ENCODE measurements at regions not wholly inside any gene's neighbourhood (a gene's known extent, or its start where the extent isn't known, plus 50 kb on each side); places are given as distances from the start of the nearest gene placed in this dataset.
"Not testable (repeated sequence)": the region's sequence is repeated elsewhere in the genome, so short reads cannot be mapped to it uniquely, and the experiment has no call there.

DNA sequence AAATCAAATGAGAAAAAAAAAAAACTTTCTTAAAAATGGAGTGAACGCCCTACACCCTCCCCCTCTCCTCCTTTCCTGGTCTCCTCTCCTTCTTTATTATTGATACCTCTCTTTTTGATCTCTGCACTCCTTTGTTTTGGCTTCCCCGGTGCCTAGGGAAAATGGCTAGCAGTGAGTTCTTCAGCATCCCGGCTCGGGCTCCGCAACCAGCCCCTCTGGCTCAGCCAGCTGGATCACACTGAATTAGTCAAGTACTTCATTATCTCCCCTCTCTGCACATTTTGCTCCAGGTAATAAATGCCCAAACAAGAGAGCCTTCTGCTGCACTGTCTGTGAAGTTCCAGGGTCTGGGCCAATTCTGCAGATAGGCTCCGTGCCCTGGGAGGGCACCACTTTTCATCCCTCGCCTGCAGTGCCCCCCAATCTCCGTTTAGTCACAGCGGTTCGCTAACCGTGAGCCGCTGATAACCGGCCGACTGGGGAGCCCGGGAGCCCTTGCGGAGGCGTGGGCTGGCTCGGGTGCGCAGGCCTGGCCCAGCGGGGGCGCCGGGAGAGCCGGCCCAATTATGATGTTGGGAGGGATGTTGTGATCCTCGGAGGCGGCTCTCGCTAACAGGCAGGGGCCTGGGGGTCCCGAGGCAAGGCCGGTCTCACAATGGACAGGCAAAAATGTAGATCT, 301.9 kb downstream of the TFAP2A start:
- no peak for DNase-seq (ENCODE audit: low spot score)

DNA sequence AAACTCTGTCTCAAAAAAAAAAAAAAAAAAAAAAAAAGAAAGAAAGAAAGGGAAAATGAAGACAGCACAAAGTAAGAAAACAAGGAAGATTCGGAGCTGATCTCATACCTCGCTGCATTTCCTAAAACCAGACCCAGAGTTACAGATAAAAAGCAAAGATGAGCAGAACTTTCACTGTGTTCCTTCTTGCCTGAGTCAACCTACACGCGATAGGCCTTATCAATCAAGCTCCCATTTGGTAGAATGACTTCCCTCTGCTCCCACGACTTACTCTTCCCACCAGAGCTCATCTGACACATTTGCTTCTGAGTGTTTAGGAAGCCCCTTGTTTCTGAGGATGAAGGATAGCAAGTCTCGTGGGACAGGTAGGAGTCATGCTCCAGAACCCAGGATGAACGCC, 302.9 kb downstream of the TFAP2A start:
- DNase-seq (ENCODE audit: low spot score), result no peak

DNA sequence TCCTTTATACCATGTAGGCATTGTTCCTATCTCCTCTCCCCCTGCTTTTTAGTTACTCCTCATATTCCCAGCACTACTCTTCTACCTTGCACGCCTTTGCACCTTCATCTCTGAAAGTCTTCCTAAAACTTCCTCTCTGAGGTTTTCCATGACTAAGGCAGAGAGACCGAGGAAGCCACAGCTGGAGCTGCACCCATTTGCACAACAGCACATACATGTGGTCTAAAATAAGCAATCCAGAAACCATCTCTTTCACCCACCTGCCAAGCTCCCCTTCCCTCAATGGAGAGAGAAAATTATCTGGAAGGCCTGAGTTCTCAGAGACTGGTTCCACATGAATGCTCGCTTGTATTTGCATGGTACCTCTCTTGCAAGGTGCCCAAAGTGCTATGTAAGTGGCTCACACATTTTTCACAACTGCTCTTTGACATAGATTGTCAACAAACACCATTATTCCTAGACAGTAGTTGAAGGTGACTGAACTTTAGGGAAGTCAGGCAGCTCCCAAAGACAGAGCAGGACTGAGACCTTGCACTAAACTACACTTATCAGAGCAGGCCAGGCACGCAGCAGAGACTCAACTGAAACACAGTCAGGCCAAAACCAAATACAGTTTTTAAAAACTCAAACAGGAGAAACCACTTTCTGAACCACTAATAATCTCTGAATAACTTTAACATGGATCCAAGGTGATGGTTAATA, 313.2 kb downstream of the TFAP2A start:
- DNase-seq (ENCODE audit: low spot score), result no peak

DNA sequence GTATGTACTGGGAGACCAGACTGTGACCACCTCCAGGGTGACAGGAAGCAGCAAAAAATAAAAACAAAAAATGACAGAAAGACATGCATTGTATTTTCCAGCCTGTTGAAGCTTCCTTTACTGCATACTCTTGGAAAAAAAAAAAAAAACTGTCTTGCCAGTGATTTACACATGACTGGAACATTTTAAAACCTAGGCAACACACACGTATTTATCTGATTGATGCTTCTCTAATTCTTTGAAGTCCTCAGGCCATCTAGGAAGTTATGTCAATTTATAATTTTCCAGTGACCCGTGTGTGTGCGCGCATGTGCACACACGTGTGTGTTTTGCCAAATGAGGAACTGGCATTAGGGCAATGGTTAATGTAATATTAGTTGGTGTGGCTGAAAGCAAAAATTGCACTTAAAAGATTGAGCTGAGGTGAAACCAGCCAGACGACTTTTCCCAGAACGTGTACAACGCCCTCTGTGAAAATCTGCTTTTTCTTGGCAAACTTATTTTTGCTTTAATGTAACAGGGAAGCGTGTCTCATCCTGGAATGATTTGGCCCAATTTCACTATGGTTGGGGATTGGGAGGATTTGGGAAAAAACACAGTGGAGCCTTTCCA, 315.2 kb downstream of the TFAP2A start:
- DNase-seq (ENCODE audit: low spot score), result no peak

DNA sequence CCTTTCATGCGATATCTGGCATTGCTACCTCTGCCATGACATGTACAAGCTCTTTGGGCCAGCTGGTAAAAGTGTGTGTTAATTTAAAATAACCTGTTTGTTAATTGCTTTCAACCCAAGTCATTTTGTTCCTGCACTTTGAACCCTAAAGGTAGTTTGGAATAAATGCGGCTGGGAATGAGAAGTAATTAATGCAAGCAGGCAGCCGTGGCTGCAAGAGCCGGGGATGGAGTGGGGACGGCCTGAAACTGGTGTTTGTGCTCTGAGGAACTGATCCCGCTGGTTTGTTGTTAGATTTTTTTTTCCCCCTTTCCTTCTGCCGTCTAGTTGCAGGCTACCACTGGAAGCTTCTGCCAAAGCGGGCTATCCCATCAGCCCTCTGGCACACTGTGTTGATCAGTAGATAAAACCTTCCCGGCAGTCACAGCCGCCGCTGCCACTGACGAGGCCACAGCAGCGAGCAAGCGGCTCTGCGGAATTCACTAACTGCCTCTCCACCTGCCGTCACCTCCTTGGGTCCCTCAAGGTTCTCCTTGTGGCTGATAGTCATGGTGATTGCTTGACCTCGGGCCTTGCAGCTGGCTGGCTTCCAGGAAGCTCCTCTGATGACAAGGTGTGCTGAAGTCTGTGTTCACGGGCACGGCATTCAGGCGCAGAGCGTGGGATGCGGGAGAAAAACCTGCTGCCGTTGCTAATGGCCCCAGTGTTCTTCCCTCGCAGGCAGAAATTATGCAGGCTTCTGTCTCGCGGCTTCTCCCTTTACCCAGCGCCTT, 315.9 kb downstream of the TFAP2A start:
- DNase-seq (ENCODE audit: low spot score), result no peak

DNA sequence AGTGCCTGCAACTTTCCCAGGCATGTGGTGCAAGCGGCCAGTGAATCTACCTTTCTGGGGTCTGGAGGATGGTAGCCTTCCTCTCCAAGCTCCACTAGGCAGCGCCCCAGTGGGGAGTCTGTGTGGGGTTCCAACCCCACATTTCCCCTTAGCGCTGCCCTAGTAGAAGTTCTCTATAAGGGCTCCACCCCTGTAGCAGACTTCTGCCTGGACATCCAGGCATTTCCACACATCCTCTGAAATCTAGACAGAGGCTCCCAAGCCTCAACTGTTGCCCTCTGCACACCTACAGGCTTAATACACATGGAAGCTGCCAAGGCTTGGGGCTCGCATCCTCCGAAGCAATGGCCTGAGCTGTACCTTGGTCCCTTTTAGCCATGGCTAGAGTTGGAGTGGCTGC, 321.6 kb downstream of the TFAP2A start:
- no peak for DNase-seq (ENCODE audit: low spot score)

DNA sequence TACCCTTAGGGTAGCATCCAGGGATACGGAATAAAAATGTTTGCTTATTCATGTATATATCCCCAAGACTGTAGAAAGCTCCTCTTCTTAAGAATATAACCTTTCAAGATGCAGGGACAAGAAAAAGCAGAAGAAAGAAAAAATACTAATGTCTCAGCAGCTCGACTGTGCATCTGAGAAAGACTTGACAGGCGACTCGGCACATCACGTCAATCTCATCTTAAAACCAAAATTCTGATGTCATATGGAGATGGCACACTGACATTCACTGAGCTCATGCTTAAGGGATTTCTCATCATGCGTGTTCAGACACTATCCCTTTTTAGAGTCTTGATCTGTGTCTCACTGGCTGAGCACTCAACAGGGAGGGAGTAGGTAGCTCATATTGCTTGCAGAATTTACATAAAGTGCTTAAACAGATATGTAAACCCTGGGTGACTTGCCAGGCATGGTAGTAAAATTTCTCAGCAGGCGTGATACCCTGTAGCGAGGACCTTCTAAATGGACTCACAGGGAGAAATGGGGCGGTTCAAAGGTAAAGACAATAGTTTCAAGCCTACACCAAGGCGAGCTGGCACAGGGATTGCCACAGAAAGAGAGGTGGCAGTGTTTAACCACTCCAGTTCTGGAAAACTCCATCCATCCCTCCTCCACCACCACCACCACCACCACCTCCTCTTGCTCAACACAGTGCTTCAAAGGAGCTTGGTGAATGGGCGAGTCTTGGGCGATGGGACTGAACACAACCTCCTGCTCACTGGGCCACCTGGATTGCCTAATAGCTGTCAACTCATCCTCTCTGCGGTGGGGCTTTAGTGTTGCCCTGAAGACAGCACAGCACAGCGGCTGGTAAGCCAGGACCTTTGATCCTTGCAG, 330.5 kb downstream of the TFAP2A start:
- DNase-seq (ENCODE audit: low spot score), result no peak

DNA sequence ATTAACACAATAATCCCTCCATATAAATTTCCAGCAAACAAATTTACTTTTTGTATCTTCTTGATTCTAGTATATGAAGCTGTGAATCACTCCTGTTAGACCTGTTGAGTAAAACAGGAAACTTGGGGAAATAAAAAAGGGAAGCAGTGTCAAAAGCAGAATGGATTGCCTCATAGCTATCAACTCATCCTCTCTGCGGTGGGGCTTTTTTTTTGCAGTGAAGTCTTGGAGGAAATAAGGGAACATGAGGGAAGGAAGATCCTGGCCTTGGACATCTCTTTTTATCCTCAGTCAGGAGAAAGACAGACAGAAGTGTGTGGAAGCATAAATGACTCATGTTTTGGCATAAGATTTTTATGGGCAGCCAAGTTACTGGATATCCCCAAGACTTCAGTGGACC, 332.5 kb downstream of the TFAP2A start:
- no peak for DNase-seq (ENCODE audit: low spot score)

DNA sequence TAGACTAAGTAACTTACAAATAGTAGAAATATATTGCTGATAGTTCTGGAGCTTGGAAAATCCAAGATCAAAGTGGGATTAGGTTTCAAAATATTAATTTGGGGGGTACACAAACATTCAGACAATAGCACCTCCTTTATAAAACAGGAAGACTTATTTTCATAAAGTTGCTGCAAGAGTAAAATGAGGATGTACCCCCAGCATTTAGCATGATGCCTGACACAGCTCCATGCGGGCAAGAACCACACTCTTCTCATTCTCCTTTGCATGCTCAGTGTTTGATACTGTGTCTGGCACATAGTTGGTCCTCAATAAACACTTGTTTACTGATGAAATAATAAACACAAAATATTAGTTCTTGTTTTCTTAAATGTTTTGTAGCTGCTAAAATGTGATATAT, 332.9 kb downstream of the TFAP2A start:
- no peak for DNase-seq (ENCODE audit: low spot score)

DNA sequence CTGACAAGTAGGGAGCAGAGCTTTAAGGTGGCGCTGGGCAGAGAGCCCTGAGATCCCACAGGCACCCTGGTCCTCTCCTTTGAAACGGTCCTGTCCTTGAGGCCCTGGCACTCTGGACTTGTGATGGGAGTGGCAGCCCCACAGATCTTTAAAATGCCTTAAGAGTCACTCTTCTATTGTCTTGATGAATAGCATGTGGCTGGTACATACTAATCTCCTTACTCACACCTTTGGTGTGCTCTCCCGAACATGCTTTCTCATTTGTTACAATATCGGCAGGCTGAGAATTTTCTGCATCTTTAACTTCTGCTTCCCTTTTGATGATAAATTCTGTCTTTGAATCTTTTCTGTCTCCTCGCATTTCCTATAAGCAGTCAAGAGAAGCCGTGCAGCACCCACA, 333.8 kb downstream of the TFAP2A start:
- no peak for DNase-seq (ENCODE audit: low spot score)

DNA sequence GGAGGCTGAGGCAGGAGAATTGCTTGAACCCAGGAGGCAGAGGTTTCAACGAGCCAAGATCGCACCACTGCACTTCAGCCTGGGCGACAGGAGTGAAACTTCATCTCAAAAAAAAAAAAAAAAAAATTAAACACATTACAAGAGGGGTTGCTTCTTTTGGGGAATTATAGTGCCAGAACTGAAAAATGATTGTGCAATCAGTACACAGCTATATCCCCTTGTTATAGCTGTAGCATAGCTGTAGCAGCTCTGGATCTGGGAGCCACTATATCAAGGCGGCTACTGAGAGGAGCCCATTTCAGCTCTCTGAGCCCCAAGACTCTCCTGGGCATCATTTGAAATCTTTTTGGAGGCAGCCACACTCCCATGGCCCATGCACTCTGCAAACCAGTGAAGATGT, 334.3 kb downstream of the TFAP2A start:
- no peak for DNase-seq (ENCODE audit: low spot score)

DNA sequence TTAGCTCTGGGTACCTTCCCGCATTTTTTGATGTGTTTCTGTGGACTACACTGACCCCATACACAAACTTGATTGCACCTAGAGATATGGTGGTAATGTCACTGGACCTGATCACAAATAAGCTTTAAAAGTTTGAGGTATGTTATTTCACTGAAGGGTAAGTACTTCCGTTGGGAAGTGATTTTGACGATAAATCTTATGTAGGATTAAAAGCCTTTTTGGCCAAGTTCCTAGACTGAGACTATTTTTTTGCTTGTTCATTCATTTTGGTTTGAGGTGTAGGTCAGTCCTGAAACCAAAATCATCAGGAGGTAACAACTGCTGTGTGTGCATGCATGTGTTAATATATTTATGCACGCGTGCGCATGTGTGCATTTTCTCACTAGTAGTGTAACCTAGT, 336.3 kb downstream of the TFAP2A start:
- no peak for DNase-seq (ENCODE audit: low spot score)

DNA sequence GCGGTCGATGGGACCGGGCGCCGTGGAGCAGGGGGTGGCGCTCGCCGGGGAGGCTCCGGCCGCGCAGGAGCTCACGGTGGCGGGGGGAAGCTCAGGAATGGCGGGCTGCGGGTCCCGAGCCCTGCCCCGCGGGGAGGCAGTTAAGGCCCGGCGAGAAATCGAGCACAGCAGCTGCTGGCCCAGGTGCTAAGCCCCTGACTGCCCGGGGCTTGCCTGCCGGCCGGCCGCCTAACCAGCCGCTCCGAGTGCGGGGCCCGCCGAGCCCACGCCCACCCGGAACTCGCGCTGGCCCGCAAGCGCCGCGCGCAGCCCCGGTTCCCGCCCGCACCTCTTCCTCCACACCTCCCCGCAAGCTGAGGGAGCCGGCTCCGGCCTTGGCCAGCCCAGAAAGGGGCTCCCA, 340.1 kb downstream of the TFAP2A start:
- DNase-seq (ENCODE audit: low spot score), result not testable (repeated sequence)

DNA sequence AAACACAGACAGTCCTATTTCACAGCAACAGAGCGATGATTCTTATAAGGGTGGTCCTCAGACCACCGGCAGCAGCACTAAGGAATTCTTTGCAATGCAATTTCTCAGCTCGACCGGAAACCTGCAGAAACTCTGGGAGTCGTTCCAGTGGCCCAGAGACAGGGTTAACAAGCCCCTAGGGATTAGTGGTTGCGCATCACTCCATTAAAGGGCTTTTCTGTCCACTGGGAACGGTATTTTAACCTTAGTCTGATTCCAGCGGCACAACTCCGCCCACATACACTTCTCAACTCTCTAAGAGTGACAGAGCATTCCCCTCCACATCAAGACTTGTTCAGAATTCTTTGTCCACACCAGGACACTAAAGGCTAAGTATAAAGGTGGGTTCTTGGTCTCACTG, 341.5 kb downstream of the TFAP2A start:
- no peak for DNase-seq (ENCODE audit: low spot score)

DNA sequence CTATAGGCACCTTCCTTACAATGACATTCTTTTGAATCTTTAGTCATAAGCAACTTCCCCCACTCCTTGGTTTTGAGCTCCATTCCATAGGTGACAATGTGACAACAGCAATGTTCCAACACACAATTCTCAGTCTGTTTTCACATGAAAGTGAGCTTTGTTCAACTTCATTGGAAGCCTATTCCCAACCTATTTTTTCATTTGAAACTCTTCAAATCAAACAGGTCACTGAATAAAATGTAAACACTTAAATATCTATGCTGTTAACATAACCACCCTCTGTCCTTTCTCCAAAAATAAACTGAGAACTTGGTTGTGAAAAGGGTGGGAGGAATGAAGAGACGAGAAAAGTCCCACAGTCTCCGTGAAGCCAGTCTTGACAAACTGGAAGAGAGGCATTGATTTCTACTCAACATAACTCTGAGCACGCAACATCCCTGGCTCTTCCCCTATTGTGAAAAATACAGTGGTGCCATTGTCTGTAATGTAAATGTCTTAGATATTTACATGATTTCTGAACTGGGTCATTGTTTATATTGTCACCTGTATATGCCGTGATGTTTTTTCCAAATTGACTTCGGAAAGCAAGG, 343.1 kb downstream of the TFAP2A start:
- DNase-seq (ENCODE audit: low spot score), result no peak

DNA sequence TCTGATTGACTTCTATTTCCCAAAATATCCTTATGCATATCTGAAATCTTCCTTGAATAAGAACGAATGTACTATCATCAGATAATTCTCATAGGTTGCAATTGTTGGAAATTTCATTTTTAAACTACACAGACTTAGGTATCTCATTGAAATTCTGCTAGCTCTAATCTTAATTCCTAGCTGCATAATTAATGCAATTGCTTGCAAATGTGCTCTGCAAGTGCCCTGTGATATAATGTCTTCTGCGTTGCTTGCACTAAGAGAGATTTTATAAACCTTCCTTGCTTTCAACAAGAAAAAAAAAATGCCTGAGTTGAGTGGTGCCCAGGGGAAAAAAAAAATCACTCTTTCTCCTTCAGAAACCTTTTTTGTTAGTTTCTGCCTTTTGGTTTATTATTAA, 354.9 kb downstream of the TFAP2A start:
- DNase-seq (ENCODE audit: low spot score), result no peak

DNA sequence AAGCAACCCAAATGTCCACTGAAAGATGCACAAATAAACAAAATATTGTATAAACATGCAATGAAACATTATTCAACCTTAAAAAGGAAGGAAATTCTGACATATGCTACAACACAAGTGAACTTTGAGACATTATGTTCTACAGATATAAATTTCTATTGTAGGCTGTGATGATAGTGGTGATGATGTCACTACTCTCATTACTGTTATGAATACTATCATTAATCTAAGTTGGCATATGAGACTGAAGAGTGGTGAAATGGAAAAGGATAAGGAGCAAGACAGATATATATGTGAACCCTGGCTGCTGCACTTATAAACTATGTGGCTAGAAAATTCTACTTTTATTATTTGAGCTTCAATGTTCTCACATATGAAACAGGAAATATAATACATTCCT, 360.2 kb downstream of the TFAP2A start:
- no peak for DNase-seq (ENCODE audit: low spot score)

DNA sequence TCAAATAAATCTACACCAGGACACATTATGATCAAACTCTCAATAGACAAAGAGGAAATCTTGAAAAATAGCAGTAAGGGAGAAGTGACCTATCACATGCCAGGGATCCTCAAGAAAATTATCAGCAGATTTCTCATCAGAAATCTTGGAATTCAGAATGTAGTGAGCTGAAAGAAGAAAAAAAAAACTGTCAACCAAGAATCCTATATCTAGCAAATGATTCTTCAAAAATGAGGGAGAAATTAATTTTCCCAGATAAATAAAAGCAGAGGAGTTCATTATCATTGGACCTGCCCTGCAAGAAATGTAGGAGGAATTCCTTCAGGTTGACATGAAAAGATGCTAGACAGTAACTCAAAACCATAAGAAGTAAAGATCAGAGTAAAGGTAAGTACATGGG, 363.6 kb downstream of the TFAP2A start:
- DNase-seq (ENCODE audit: low spot score), result no peak

DNA sequence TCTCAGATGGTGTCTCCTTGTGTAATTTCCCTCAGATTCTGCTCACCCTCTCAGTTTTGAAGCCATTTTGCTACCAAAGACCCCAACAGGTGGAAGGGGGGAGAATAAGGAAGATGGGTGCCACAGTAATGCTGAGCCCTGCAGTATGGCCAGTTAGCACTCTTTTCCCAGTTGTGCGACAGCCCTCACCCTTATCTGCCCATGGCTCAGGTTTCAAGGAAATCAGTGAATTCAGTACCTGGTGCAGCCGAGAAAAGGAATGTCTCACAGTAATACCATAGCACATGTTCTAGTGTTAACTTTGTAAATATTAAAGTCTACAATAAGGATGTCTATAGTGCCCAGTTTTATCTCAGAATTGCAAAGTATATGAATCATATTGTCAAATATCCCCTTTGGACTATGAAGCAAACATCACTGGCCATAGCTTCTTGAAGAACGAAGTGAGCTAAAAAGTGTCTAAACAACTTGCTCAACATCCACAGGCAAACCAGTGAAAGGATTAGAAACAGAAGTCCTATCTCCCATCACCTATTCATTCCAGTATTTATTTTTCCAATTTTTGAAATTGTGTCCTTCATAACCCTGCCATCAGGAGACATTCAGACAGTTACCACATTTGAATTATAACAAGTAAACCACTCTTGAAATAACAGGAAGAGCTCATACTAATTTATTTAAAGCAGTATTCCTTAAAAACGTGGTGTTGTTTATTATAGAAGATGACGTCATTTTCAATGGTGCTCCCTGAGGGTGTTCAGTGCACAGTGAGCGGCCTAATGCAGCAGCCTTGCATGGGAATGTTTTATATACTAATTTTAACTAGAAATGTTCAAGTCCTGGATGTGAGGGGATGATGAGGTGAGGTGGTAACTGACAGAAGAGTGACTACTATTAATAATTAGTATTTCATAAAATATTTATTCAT, 366.2 kb downstream of the TFAP2A start:
- DNase-seq (ENCODE audit: low spot score), result no peak

DNA sequence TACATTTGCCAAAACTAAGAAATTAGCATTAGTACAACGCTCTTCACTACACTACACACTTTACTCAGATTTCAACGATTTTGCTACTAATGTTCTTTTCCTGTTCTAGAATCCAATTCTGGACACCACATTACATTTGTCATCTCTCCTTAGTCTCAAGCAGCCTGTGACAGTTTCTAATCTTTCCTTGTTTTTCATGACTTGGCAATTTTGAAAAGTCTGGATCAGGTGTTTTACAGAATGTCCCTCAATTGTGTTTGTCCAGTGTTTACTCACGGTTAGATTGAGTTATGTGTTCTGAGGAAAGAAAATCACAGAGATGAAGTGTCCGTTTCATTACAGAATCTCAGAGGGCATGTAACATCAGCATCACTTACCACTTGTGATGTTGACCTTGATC, 372.6 kb downstream of the TFAP2A start:
- DNase-seq (ENCODE audit: low spot score), result no peak
